ENCODE measurements at regions not wholly inside any gene's neighbourhood (a gene's known extent, or its start where the extent isn't known, plus 50 kb on each side); places are given as distances from the start of the nearest gene placed in this dataset.
"Not testable (repeated sequence)": the region's sequence is repeated elsewhere in the genome, so short reads cannot be mapped to it uniquely, and the experiment has no call there.

DNA sequence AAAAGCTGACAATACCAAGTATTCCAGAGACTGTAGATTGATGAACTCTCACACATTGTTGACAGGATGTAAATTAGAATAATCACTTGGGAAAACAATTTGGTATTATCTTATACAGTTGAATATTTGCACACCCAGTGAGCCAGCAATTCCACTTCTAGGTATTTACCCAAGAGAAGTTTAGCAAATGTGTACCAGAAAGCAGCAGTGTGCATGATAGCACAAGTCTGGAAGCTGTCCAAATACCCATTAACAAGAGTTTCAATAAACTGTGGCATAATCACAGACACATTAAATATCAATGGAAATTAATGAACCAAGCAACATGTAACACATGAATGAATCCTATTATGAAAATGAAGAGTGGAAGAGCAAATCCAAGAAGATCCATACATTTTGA lies 233.6 kb downstream of the TPBG start:
- ATAC-seq: no peak
- peaks cover 4 to 11% of the 10 kb centered on the region in 2 donors for H3K9me3 Mint-ChIP-seq
- no peak overlapping the region for H3K27ac Mint-ChIP-seq
- H3K36me3 Mint-ChIP-seq: no peaks in the 10 kb centered on the region
- DNase-seq (ENCODE audit: low spot score in 2 of 2): no peak

DNA sequence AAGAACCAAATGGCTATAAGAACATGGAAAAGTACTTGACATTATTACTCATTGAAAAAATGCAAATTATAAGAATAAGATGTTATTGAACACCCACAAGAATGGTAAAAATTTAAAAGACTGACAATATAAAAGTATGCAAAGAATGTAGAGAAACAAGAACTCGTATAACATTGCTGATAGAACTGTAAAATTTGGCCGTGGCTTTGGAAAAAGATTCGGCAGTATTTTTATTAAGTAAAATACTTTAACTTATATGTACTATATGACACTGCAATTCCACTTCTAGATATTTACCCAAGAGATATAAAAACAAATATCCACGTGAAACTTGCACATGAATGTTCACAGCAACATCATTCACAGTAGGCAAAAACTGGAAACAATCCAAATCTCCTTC lies 239.2 kb downstream of the TPBG start:
- Mint-ChIP-seq H3K36me3 (no peaks in the 10 kb centered on the region), H3K27ac (no peak overlapping the region), H3K9me3 (peaks cover 0 to 8% of the 10 kb centered on the region in 2 donors)
- ATAC-seq: no peak
- DNase-seq (ENCODE audit: low spot score in 2 of 2): no peak

DNA sequence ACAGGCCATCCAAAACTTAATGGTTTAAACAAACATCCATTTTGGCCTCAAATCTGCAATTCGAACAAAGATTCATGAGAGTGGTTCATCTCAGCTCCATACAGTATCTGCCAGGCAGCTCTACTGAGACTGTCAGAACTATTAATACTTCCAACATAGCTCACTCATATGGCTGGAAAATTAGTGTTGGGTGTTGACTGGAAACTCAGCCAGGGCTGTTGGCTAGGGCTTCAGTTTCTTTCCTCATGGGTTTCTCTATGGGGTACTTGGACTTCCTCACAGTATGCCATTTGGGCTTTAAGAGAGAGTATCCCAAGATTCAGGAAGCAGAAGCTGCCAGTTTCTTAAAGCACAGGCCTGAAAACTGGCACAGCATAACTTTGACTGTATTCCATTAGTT lies 240.3 kb downstream of the TPBG start:
- H3K36me3 Mint-ChIP-seq: no peaks in the 10 kb centered on the region
- peaks cover 0 to 8% of the 10 kb centered on the region in 2 donors for H3K9me3 Mint-ChIP-seq
- no peak for DNase-seq (ENCODE audit: low spot score in 2 of 2)
- no peak for ATAC-seq
- no peak overlapping the region for H3K27ac Mint-ChIP-seq

DNA sequence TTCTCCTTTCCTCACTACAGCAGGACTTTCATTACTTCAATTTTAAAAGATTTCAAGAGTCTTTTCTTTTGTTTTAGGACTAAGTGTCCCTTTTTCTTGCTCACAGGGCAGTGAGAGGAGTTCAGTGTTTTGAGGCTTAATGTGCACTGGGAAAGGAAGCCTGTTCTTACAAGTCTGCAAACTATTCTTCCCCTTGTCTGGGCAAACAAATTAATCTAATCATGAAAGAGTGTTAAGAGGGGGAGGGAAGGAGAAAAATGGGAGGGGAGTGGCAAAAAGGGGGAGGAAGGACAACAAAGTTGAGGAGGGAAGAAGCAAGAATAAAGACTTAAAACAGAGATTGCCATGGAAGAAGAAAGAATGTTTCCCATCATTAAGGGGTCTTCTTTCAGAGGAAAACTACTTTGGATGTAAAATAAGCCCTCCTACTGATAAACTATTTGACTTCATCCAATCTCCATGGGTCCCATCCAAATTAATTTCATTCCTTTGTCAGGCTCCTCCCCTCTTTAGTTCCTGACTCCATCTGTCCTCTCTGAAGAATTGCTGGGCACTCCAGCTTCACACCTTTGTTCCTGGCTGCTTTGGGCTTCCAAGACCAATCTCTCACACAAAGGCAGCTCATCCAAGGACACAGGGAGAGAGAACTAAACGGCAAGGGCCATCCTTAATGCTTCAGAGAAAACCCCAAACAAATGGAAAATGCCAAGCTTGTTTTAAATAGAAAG lies 244.5 kb downstream of the TPBG start:
- ATAC-seq (no peak), DNase-seq (ENCODE audit: low spot score in 2 of 2) (no peak)
- Mint-ChIP-seq H3K27ac (no peak overlapping the region), H3K36me3 (no peaks in the 10 kb centered on the region), H3K9me3 (no peaks in the 10 kb centered on the region)

DNA sequence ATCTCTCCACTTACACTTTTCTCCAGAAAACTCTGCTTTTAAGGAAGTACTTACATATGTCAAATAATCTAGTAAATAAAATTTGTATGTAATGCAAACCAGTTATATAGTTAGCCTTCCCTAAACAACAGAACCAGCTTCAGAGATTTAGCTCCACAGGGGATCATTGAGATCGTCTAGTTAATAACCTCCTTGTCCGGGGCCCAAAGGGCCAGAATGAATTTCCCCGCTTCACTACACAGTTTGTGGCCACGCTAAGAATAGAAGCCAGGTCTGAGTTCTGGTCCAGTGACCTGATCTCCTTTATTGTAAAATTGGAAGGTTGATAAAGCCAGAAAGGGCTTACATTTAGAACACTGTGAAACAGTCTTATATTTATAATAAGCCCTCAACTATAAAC lies 245.2 kb downstream of the TPBG start:
- no peaks in the 10 kb centered on the region for H3K36me3 Mint-ChIP-seq
- ATAC-seq (no peak), DNase-seq (ENCODE audit: low spot score in 2 of 2) (no peak)
- no peaks in the 10 kb centered on the region for H3K9me3 Mint-ChIP-seq
- no peak overlapping the region for H3K27ac Mint-ChIP-seq

DNA sequence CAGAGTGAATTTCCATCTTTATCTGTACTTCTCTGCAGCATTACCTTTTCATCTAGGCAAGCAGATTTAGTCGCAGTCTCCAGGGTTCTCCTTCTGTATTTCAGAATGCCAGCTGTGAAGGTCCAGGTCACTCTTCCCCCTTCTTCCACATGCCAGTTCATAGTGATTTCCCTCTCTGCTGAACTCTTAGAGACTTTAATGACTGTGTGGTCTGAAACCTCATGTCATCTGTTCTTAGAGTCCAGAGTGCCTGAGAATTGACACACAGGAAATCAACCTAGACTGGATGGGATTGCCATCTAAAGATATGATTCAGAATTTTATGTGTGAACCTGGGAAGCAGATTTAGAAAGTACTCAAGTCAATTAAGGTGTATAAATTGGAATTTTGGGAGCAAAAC lies 248.1 kb downstream of the TPBG start:
- ATAC-seq: no peak
- no peaks in the 10 kb centered on the region for H3K9me3 Mint-ChIP-seq
- H3K27ac Mint-ChIP-seq: no peak overlapping the region
- no peaks in the 10 kb centered on the region for H3K36me3 Mint-ChIP-seq
- DNase-seq (ENCODE audit: low spot score in 2 of 2): no peak

DNA sequence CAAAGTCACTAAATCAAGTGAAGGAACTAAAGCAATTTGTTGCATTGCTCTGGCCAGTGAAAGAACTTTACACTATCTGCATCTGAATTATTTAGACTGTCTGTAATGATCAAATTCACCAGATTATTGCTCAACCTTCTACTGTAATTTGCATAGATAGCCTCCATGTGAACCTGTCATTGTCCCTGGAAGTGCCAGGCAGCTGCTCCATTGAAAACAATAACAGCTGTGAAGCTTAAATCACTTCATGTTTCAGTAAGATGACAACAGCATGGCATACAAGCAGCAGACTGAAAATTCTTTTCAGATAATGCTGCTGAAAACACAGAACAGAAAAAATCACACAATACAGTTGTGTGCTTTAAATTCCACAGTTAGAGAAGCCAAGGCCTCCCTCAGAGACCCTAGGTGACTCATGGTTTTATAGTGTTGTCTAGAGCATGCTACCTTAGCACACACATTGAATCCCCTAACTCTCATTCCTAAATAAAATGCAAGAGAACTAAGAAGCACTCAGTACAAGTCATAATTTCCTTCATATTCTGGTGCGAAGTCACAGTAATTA lies 248.9 kb downstream of the TPBG start:
- Mint-ChIP-seq H3K36me3 (no peaks in the 10 kb centered on the region), H3K27ac (no peak overlapping the region), H3K9me3 (no peaks in the 10 kb centered on the region)
- no peak for DNase-seq (ENCODE audit: low spot score in 2 of 2)
- ATAC-seq: no peak

DNA sequence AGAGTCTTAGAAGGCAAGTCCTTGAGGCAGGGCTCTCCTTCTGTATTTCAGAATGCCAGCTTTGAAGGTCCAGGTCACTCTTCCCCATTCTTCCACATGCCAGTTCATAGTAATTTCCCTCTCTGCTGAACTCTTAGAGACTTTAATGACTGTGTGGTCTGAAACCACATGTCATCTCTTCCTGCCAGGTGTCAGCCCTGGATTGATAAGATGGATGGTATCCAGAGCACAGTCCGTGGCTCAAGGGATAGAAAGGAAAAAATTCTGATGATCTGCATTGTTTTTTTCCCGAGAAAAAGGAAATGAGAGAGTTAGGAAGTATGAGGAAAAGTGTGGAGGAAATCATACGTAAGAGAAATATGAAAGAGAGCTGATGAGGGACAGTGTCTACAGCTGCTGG lies 250.9 kb downstream of the TPBG start:
- no peaks in the 10 kb centered on the region for H3K9me3 Mint-ChIP-seq
- DNase-seq (ENCODE audit: low spot score in 2 of 2) (no peak), ATAC-seq (no peak)
- no peak overlapping the region for H3K27ac Mint-ChIP-seq
- H3K36me3 Mint-ChIP-seq: no peaks in the 10 kb centered on the region

DNA sequence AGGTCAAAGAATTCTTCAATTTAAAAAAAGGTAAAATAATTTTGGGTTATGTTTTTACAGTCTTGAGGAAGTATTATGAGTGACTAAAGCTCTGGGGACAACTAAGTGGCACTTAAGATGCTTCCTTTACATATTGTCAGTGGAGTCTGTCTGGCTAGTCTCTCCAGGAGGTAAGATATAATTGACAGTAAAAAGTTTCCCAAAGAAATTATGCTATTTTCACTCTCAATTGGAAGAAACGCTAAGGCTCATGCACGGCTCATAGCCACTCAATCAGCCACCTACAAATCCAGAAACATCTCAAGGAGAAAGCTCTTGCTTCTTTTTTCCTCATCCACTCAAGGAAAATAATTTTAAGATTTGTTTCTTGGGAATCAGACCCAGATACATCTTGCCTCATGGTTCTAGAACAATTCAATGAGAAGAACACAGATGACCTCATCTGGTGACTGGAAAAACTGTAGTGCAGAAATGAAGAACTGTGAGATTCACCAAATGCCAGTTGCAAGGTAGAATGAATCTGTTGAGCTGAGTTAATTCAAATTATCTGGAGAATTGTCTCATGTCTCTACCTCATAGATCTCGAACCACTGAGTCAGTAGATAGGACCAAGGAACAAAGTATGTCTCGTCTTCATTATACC lies 252.9 kb downstream of the TPBG start:
- H3K36me3 Mint-ChIP-seq: no peaks in the 10 kb centered on the region
- no peak for DNase-seq (ENCODE audit: low spot score in 2 of 2)
- H3K27ac Mint-ChIP-seq: no peak overlapping the region
- H3K9me3 Mint-ChIP-seq: peaks cover 0 to 8% of the 10 kb centered on the region in 2 donors
- no peak for ATAC-seq

DNA sequence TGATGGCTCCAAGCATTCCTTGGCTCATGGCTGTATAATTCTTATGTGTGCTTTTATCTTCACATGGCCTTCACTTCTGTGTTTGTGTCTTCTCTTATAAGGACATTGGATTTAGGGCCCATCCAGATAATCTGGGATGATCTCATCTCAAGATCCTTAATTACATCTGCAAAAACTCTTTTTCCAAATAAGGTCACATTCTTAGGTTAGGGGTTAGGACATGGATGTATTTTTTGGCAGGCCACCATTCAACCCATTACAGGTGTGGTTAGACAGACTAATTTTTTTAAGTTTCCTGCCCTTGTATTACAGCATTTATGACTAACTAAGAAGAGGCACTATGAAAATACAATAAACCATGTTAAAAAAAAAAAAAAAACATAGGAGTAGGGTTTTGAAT lies 254.0 kb downstream of the TPBG start:
- ATAC-seq (no peak), DNase-seq (ENCODE audit: low spot score in 2 of 2) (no peak)
- no peak overlapping the region for H3K27ac Mint-ChIP-seq
- H3K36me3 Mint-ChIP-seq: no peaks in the 10 kb centered on the region
- H3K9me3 Mint-ChIP-seq: peaks cover 0 to 8% of the 10 kb centered on the region in 2 donors

DNA sequence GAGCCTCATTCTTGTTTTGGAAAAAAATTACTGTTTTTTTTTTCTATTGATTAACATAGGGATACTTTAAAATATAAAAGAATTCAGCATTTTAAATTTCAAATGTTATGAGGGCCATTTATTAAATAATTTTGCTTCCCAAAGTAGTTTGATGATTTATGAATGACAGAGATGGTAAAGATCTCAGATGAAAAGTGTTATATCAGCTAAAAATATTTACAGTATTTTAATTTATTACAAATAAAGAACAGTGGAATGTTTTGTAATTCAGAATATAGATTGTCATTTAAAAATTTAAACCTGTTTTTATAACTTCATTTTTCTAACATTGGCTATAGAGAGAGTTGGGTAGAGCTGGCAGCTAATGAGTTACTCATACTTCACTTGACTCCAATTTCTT lies 256.0 kb downstream of the TPBG start:
- ATAC-seq (no peak), DNase-seq (ENCODE audit: low spot score in 2 of 2) (no peak)
- H3K27ac Mint-ChIP-seq: no peak overlapping the region
- no peaks in the 10 kb centered on the region for H3K36me3 Mint-ChIP-seq
- H3K9me3 Mint-ChIP-seq: peaks cover 0 to 8% of the 10 kb centered on the region in 2 donors

DNA sequence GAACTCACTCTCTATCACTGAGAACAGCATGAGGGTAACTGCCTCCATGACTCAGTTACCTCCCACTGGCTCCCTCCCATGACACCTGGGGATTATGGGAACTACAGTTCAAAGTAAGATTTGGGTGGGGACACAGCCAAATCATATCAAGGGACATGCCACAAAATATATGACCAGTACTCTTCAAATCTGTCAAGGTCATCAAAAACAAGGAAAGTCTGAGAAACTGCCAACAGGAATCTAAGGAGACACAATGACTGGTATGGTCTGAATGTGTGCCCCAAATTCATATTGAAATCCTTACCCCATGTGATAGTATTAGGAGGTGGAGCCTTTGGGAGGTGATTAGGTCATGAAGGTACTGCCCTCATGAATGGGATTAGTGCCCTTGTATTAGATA lies 258.8 kb downstream of the TPBG start:
- no peak for ATAC-seq
- no peaks in the 10 kb centered on the region for H3K36me3 Mint-ChIP-seq
- DNase-seq (ENCODE audit: low spot score in 2 of 2): no peak
- H3K27ac Mint-ChIP-seq: no peak overlapping the region
- peaks cover 0 to 12% of the 10 kb centered on the region in 2 donors for H3K9me3 Mint-ChIP-seq

DNA sequence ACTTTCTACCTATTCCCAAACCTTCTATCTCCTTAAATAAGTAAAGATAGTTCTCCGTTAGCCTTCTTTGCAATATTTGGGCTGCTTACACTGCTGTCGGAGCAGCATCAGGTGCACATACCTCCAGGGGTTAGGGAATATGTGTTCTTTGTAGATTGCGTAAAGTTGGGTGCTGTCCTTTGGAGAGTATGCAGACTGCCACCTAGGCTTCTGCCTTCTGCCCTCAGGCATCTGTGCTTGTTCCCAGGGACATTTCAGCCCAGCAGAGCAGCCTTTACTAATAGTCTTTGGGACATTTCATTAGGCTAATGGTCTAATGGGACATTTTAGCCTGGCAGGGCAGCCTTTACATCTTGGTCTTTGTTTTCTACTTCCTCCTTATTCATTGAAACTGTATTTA lies 260.6 kb downstream of the TPBG start:
- DNase-seq (ENCODE audit: low spot score in 2 of 2) (no peak), ATAC-seq (no peak)
- H3K36me3 Mint-ChIP-seq: no peaks in the 10 kb centered on the region
- H3K9me3 Mint-ChIP-seq: peaks cover 0 to 12% of the 10 kb centered on the region in 2 donors
- H3K27ac Mint-ChIP-seq: no peak overlapping the region

DNA sequence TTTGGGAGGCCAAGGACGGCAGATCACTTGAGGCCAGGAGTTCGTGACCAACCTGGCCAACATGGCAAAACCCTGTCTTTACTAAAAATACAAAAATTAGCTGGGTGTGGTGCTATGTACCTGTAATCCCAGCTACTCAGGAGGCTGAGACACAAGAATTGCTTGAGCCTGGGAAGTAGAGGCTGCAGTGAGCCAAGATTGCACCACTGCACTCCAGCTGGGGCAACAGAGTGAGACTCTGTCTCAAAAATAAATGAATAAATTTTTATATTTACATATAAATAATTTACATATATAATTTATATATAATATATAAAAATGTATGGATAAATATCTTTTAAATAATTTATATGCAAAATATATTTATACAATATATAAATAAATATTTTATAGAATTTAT lies 263.3 kb downstream of the TPBG start:
- DNase-seq (ENCODE audit: low spot score in 2 of 2); H3K36me3 Mint-ChIP-seq; ATAC-seq; H3K27ac Mint-ChIP-seq; H3K9me3 Mint-ChIP-seq: not testable (repeated sequence)

DNA sequence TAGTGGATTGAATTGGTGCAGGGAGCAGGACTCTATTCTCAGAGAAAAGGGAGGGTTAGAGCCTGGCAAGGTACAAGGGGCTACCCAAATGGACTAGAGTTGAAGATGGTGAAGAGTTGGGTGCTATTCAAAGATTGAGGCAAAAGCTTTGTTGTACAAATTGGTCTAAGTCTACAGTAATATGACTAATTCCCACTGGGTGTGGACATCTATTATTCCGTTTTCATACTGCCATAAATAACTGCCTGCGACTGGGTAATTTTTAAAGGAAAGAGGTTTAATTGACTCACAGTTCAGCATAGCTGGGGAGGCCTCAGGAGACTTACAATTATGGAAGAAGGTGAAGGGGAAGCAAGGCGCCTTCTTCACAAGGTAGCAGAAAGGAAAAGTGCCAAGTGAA lies 266.3 kb downstream of the TPBG start:
- DNase-seq (ENCODE audit: low spot score in 2 of 2) (no peak), ATAC-seq (no peak)
- Mint-ChIP-seq H3K36me3 (no peaks in the 10 kb centered on the region), H3K27ac (no peak overlapping the region), H3K9me3 (peaks cover 4 to 9% of the 10 kb centered on the region in 2 donors)

DNA sequence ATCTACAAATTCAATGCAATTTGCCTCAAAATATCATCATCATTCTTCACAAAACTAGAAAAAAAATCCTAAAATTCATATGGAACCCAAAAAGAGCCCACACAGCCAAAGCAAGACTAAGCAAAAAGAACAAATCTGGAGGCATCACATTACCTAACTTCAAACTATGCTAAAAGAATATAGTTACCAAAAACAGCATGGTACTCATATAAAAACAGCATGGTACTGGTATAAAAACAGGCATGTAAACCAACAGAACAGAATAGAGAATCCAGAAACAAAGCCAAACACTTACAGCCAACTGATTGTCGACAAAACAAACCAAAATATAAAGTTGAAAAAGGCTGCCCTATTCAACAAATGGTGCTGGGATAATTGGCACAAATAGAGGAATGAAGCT lies 278.1 kb downstream of the TPBG start:
- Mint-ChIP-seq H3K36me3 (no peaks in the 10 kb centered on the region), H3K27ac (no peak overlapping the region), H3K9me3 (peaks cover 5 to 16% of the 10 kb centered on the region in 2 donors)
- DNase-seq (ENCODE audit: low spot score in 2 of 2): no peak
- no peak for ATAC-seq

DNA sequence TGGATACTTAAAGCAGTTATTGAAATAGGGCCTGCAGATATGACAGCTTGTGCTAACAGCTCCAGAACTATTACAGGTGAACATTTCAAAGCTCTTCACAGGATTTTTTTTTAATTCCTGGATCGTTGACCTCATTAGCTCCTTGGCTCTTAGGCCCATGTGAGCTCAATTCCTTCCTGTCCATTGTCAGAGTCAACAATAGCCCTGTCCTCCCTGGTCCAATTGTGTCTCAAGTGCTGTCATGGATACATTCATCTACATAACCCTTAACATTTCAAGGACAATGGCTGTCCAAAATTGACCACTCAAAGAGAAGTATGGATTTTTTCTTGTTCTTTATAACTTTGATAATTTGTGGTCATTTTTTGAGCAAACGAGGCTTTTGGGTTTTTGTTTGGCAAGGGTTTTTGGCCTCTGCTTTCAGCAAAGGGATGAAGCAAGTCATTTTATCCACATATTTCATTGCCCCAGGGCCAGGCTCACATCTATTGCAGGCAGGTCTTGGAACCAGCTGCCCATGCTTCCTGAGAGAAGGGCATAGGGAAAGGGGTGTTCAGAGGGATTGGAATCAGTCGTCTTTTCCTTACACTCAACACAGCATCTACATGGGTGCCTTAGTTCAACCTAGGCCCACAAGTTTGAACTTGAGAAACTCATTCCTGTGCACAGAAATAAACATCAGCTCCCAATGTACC lies 282.1 kb downstream of the TPBG start:
- ATAC-seq (no peak), DNase-seq (ENCODE audit: low spot score in 2 of 2) (no peak)
- Mint-ChIP-seq H3K9me3 (peaks cover 12 to 15% of the 10 kb centered on the region in 2 donors), H3K27ac (no peak overlapping the region), H3K36me3 (no peaks in the 10 kb centered on the region)
